Psoas muscle (tissue), 7 donors: ENCODE measurements at regions not wholly inside any gene's neighbourhood (a gene's known extent, or its start where the extent isn't known, plus 50 kb on each side); places are given as distances from the start of the nearest gene placed in this dataset.

Source experiments
- ATAC-seq, 4 donors: fragments of 200-7000 bp; cut with Tn5 transposase; one replicate each; pipeline ENCODE4 v1.9.1; 2020; ENCODE audit warnings: moderate library complexity in 3 of 4, mild to moderate bottlenecking in 2 of 4
- DNase-seq, 2 donors: peaks; one replicate each; pipeline ENCODE4 v3.0.0-alpha.2; 2020
- H3K27ac ChIP-seq: fragments of 200-600 bp; one replicate; pipeline ENCODE4 v1.8.0; 2022
- H3K27me3 ChIP-seq, 3 donors: fragments of 200-600 bp in 1 of 3; one replicate each; pipeline versions ENCODE4 v1.6.1 to v1.8.0; 2013 to 2022; ENCODE audit warnings: low read length in 2 of 3, mild to moderate bottlenecking in 2 of 3, moderate library complexity in 1 of 3; ENCODE audit not compliant: insufficient read depth in 3 of 3
- H3K36me3 ChIP-seq, 2 donors: fragments of 200-600 bp in 1 of 2; one replicate each; pipeline versions ENCODE4 v1.6.1 to v1.8.0; 2013 to 2022; ENCODE audit warnings: low read depth in 1 of 2, mild to moderate bottlenecking in 1 of 2, moderate library complexity in 1 of 2; ENCODE audit not compliant: insufficient read depth in 1 of 2
- H3K4me1 ChIP-seq: fragments of 200-600 bp; one replicate; pipeline ENCODE4 v1.8.0; 2022
- H3K4me3 ChIP-seq: fragments of 200-600 bp; one replicate; pipeline ENCODE4 v1.8.0; 2022; ENCODE audit warnings: mild to moderate bottlenecking
- H3K9me3 ChIP-seq: fragments of 200-600 bp; one replicate; pipeline ENCODE4 v1.8.0; 2022
- WGBS, 3 donors: extraction: QIAGEN DNeasy Blood & Tissue Kit; methylation state at CpG; one replicate each; pipeline versions ENCODE4 v1.1.6 to v1.1.7; 2013; 5-methylcytosine and 5-hydroxymethylcytosine counted together
- intact Hi-C, 2 donors: fragments of 100-400 bp; cut with DNase I; formaldehyde crosslinking; loops; one replicate each; pipeline versions ENCODE4 v1.11.0 to v1.14.2; 2022
- TF ChIP-seq, protein P1 (sequence below): fragments of 200-600 bp; IDR thresholded peaks from one replicate; pipeline ENCODE4 v1.8.0; 2022; ENCODE audit warnings: antibody characterized with exemption
- donor health status: healthy with polysubstance abuse.
- donor health status: DM: no; HTN: no; CAD: no; lungs with moderate emphysema.
- donor health status: Bipolar disorder and iron deficiency.
- donor health status: healthy.
- donor health status: DM: yes; HTN: yes; CAD: no.
- donor health status: DM: no; HTN: no; CAD: no.
- donor health status: DM: yes; HTN: yes; CAD: no.

DNA sequence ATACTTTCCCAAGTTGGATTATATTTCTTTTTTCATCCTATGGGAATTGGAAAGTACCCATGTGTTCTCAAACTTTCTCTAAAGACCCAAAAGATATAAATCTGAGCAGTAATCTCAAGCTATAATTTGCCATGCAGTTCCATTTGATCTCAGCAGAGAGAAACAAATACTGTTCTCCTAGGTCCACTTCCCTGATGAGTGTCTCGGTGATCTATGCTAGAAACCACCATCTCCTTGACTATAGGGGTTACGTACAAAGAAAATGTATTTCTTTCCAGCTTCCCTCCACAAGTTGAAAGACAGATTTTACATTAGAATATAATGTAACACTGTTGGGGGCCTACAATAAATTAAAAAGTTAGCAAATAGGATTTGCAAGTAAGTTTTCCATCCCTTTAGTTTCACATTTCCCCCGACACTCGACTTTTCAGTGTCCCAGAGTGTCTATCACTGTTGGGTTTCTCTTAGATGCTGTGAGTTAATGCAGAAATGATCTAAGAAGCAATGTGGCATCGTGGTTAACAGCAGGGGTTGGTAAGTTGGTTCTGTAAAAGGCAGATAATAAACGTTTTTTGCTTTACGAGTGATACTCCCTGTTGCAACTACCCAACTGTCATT, 465.1 kb upstream of the CFAP20DC start:
- ATAC-seq (no peak), DNase-seq (no peak)
- peaks cover 0 to 4% (median 0%) of the 10 kb centered on the region in 3 donors for H3K27me3 ChIP-seq
- no peak overlapping the region for H3K4me3 ChIP-seq
- no peaks in the 10 kb centered on the region for H3K4me1 ChIP-seq
- intact Hi-C loops, result no loop called here
- WGBS, 3 donors, result 67 to 71% (median 68%) methylated on average over 7 of the region's 7 CpGs
- H3K27ac ChIP-seq, result no peak overlapping the region
- TF ChIP-seq, protein P1, sequence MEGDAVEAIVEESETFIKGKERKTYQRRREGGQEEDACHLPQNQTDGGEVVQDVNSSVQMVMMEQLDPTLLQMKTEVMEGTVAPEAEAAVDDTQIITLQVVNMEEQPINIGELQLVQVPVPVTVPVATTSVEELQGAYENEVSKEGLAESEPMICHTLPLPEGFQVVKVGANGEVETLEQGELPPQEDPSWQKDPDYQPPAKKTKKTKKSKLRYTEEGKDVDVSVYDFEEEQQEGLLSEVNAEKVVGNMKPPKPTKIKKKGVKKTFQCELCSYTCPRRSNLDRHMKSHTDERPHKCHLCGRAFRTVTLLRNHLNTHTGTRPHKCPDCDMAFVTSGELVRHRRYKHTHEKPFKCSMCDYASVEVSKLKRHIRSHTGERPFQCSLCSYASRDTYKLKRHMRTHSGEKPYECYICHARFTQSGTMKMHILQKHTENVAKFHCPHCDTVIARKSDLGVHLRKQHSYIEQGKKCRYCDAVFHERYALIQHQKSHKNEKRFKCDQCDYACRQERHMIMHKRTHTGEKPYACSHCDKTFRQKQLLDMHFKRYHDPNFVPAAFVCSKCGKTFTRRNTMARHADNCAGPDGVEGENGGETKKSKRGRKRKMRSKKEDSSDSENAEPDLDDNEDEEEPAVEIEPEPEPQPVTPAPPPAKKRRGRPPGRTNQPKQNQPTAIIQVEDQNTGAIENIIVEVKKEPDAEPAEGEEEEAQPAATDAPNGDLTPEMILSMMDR, result no peak
- no peaks in the 10 kb centered on the region for H3K9me3 ChIP-seq
- H3K36me3 ChIP-seq, result no peaks in the 10 kb centered on the region

DNA sequence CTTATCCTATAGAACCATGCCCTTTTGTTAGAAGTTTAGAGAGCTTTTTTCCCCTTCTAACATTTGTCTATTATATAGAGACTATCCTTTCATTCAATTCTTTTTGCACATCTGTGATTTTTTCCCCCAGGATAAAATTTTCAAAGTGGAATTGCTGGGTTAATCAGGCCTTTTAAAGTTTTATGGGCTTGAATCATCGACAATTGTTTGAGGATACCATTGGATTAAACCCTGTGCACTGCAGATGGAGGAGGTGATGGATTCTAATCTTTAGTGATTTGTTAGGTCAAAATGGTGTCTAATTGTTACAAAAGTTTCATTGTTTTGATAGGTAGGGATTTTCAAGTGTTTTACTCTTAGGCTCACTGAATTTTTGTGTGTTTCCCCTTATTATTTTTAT, 463.7 kb upstream of the CFAP20DC start:
- no peaks in the 10 kb centered on the region for H3K4me1 ChIP-seq
- DNase-seq (no peak), ATAC-seq (no peak)
- TF ChIP-seq, protein P1, result no peak
- no peak overlapping the region for H3K27ac ChIP-seq
- H3K36me3 ChIP-seq, result no peaks in the 10 kb centered on the region
- no peak overlapping the region for H3K4me3 ChIP-seq
- no peaks in the 10 kb centered on the region for H3K9me3 ChIP-seq
- intact Hi-C loops, result no loop called here
- H3K27me3 ChIP-seq, result peaks cover 0 to 4% (median 0%) of the 10 kb centered on the region in 3 donors
- 75 to 89% (median 81%) methylated on average over 1 of the region's 1 CpG for WGBS, 3 donors

DNA sequence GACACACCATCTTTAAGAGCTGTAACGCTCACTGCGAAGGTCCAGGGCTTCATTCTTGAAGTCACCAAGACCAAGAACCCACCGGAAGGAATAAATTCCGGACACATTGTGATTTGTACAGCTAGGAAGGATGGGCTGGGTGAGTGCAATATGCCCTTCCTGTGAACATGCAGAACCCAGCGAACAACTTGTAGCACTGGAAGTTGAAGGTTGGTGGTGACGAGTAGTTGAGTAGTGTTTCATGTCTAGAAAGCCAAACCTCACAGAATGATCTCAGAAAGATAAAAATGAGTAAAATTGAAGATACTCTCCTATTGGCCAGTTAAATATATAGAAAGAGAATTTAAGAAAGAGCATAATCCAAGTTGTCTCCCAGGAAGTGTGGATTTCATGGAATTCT, 462.2 kb upstream of the CFAP20DC start:
- TF ChIP-seq, protein P1, result no peak
- Histone ChIP-seq H3K4me3 (no peak overlapping the region), H3K4me1 (no peaks in the 10 kb centered on the region), H3K9me3 (no peaks in the 10 kb centered on the region), H3K36me3 (no peaks in the 10 kb centered on the region), H3K27ac (no peak overlapping the region), H3K27me3 (peaks cover 0 to 4% (median 0%) of the 10 kb centered on the region in 3 donors)
- intact Hi-C loops, result no loop called here
- ATAC-seq, result no peak
- 77 to 84% (median 83%) methylated on average over 6 of the region's 6 CpGs for WGBS, 3 donors
- no peak for DNase-seq

DNA sequence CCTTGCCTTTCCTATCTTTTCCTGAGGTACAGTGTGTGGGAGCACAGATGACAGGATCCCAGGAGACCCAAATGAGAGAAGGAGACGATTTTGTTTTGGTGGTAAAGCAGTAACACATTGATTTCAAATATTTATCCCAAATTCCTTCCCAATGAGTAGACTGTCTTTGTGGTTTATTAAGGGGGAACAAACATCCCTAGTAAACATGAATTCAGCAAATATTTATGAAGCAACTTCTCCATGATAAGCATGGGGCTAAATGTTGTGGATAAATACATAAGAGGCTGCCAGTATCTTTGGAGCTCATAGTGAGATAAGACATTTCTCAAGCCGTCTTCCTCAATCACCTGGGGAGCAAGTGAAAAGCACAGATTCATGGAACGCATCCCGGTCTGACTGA, 460.8 kb upstream of the CFAP20DC start:
- 54 to 63% (median 58%) methylated on average over 4 of the region's 4 CpGs for WGBS, 3 donors

More for the DNA sequence above, 460.8 kb upstream of the CFAP20DC start:
- TF ChIP-seq, protein P1, result no peak
- intact Hi-C loops, result no loop called here
- Histone ChIP-seq H3K27me3 (peaks cover 0 to 4% (median 0%) of the 10 kb centered on the region in 3 donors), H3K27ac (no peak overlapping the region), H3K4me1 (no peaks in the 10 kb centered on the region), H3K9me3 (no peaks in the 10 kb centered on the region), H3K36me3 (no peaks in the 10 kb centered on the region), H3K4me3 (no peak overlapping the region)
- no peak for ATAC-seq
- no peak for DNase-seq
